ENCODE measurements at regions not wholly inside any gene's neighbourhood (a gene's known extent, or its start where the extent isn't known, plus 50 kb on each side); places are given as distances from the start of the nearest gene placed in this dataset.

GRCh38 chr4:125191232-125191631 lies 123.5 kb upstream of the FAT4 start:
- Histone ChIP-seq H3K4me3 (replicated peaks in 1 of 3; ENCODE audit: insufficient read depth in 1 of 3, low read depth in 1 of 3, low read length in 3 of 3) (no peak overlapping the region), H3K4me2 (ENCODE audit: insufficient read depth, low read length) (no peak overlapping the region), H3K27me3 (ENCODE audit: control insufficient read depth in 2 of 2, insufficient read depth in 2 of 2, low read length in 2 of 2) (no peaks in the 10 kb centered on the region), H3K9ac (replicated peaks; ENCODE audit: extremely low read depth, insufficient read depth, low read length) (no peak overlapping the region), H2AFZ (ENCODE audit: low read depth, low read length) (no peak overlapping the region), H3K79me2 (ENCODE audit: control insufficient read depth, insufficient read depth, low read length) (no peaks in the 10 kb centered on the region), H3K36me3 (ENCODE audit: control insufficient read depth in 2 of 2, extremely low read depth in 1 of 2, insufficient read depth in 2 of 2, low read length in 2 of 2) (no peaks in the 10 kb centered on the region), H3K4me1 (ENCODE audit: control insufficient read depth, extremely low read depth, insufficient read depth, low read length) (peaks cover 6% of the 10 kb centered on the region), H3K9me3 (replicated peaks; ENCODE audit: control insufficient read depth, insufficient read depth, low read length) (no peaks in the 10 kb centered on the region), H4K20me1 (replicated peaks; ENCODE audit: control insufficient read depth, extremely low read depth, insufficient read depth, low read length) (no peaks in the 10 kb centered on the region), H3K27ac (ENCODE audit: insufficient read depth, low read depth, low read length) (no peak overlapping the region), H3K9me1 (replicated peaks; ENCODE audit: control insufficient read depth, extremely low read depth, insufficient read depth, low read length) (no peaks in the 10 kb centered on the region)
- no peak for FAIRE-seq
- no peak for DNase-seq (ENCODE audit: low read depth, low spot score)
- ChIA-PET POLR2A (no interaction called here), CTCF (interaction anchor here (0.6 kb wide), 1 partner anchor 1408 kb away, joined by 3 read pairs; no protein-coding TSS in a partner anchor)
- BruUV-seq (replicated peaks) = no TSS peak
- intact Hi-C loops (cut with micrococcal nuclease) = no loop called here
- TF ChIP-seq MYC (IDR thresholded peaks at IDR 0.05; ENCODE audit: low read depth, low read length) = no peak
- no peak for TF ChIP-seq MAX (IDR thresholded peaks at IDR 0.05; ENCODE audit: insufficient read depth, insufficient read length)
- no peak for TF ChIP-seq FOS (IDR thresholded peaks at IDR 0.05; ENCODE audit: borderline replicate concordance, insufficient read depth, low read length)
- TF ChIP-seq CTCF (IDR thresholded peaks at IDR 0.05; ENCODE audit: extremely low read depth in 1 of 2, insufficient read depth in 1 of 2, low read depth in 1 of 2, low read length in 2 of 2) = no peak
- no peak for TF ChIP-seq POLR2A (IDR thresholded peaks at IDR 0.05; ENCODE audit: low read depth, low read length)
- no peak for TF ChIP-seq JUN (IDR thresholded peaks at IDR 0.05; ENCODE audit: borderline replicate concordance, insufficient read depth, insufficient read length, low read depth)
- no peak for TF ChIP-seq EZH2 (IDR thresholded peaks at IDR 0.05; ENCODE audit: borderline replicate concordance, low read depth, low read length, severe bottlenecking)
- TF ChIP-seq GATA2 (IDR thresholded peaks at IDR 0.05; ENCODE audit: insufficient read depth, insufficient read length, low read depth, low read length) = no peak
- no peak for TF ChIP-seq POLR2AphosphoS5 (IDR thresholded peaks at IDR 0.05; ENCODE audit: insufficient read depth, low read depth, low read length)
- dilution Hi-C loops (cut with MboI; ENCODE audit: extremely low pct_ligation_motif_present, low sequenced_read_pairs) = no loop called here
